ENCODE measurements at regions not wholly inside any gene's neighbourhood (a gene's known extent, or its start where the extent isn't known, plus 50 kb on each side); places are given as distances from the start of the nearest gene placed in this dataset.

GRCh38 chr2:149972066-149972465 is 384.5 kb upstream of the MMADHC start:
- TF ChIP-seq CTCF (IDR thresholded peaks at IDR 0.05; ENCODE audit: low read depth, low read length): no peak
- Histone ChIP-seq H3K27me3 (no peaks in the 10 kb centered on the region), H3K4me3 (ENCODE audit: low read depth, low read length) (no peak overlapping the region), H3K9me3 (no peaks in the 10 kb centered on the region), H3K36me3 (no peaks in the 10 kb centered on the region), H3K4me1 (no peaks in the 10 kb centered on the region)
- DNase-seq: no peak

GRCh38 chr2:149954981-149955600 is 367.5 kb upstream of the MMADHC start:
- H3K36me3 ChIP-seq: no peaks in the 10 kb centered on the region
- H3K4me1 ChIP-seq: no peaks in the 10 kb centered on the region
- no peak for DNase-seq
- no peaks in the 10 kb centered on the region for H3K9me3 ChIP-seq
- TF ChIP-seq CTCF (IDR thresholded peaks at IDR 0.05; ENCODE audit: low read depth, low read length): no peak
- H3K27me3 ChIP-seq: no peaks in the 10 kb centered on the region
- no peak overlapping the region for H3K4me3 ChIP-seq (ENCODE audit: low read depth, low read length)

- no peak for TF ChIP-seq CTCF (IDR thresholded peaks at IDR 0.05; ENCODE audit: low read depth, low read length)
- DNase-seq: no peak
- no peaks in the 10 kb centered on the region for H3K9me3 ChIP-seq
- no peaks in the 10 kb centered on the region for H3K27me3 ChIP-seq
- H3K4me1 ChIP-seq: no peaks in the 10 kb centered on the region
- H3K36me3 ChIP-seq: no peaks in the 10 kb centered on the region
- H3K4me3 ChIP-seq (ENCODE audit: low read depth, low read length): no peak overlapping the region
Measured at GRCh38 chr2:149953627-149954026, 366.1 kb upstream of the MMADHC start.

- no peaks in the 10 kb centered on the region for H3K27me3 ChIP-seq
- no peak overlapping the region for H3K4me3 ChIP-seq (ENCODE audit: low read depth, low read length)
- DNase-seq: no peak
Measured at GRCh38 chr2:149931486-149931885, 343.9 kb upstream of the MMADHC start.

GRCh38 chr2:149928011-149928410 is 340.4 kb upstream of the MMADHC start:
- Histone ChIP-seq H3K4me1 (no peaks in the 10 kb centered on the region), H3K36me3 (no peaks in the 10 kb centered on the region), H3K9me3 (no peaks in the 10 kb centered on the region), H3K4me3 (ENCODE audit: low read depth, low read length) (no peak overlapping the region), H3K27me3 (no peaks in the 10 kb centered on the region)
- DNase-seq: no peak
- no peak for TF ChIP-seq CTCF (IDR thresholded peaks at IDR 0.05; ENCODE audit: low read depth, low read length)

More at GRCh38 chr2:149931486-149931885, 343.9 kb upstream of the MMADHC start:
- no peaks in the 10 kb centered on the region for H3K36me3 ChIP-seq
- H3K4me1 ChIP-seq: no peaks in the 10 kb centered on the region
- no peaks in the 10 kb centered on the region for H3K9me3 ChIP-seq
- TF ChIP-seq CTCF (IDR thresholded peaks at IDR 0.05; ENCODE audit: low read depth, low read length): no peak

- no peaks in the 10 kb centered on the region for H3K27me3 ChIP-seq
- DNase-seq: no peak
- H3K36me3 ChIP-seq: no peaks in the 10 kb centered on the region
- H3K4me3 ChIP-seq (ENCODE audit: low read depth, low read length): no peak overlapping the region
- H3K9me3 ChIP-seq: no peaks in the 10 kb centered on the region
- no peak for TF ChIP-seq CTCF (IDR thresholded peaks at IDR 0.05; ENCODE audit: low read depth, low read length)
- no peaks in the 10 kb centered on the region for H3K4me1 ChIP-seq
Measured at GRCh38 chr2:149926149-149926548, 338.6 kb upstream of the MMADHC start.

All from BE2C (cell line).